WTC11 (cell line): ENCODE measurements at regions not wholly inside any gene's neighbourhood (a gene's known extent, or its start where the extent isn't known, plus 50 kb on each side); places are given as distances from the start of the nearest gene placed in this dataset.

Experiments
- ATAC-seq: fragments of 200-7000 bp; cut with Tn5 transposase; 2 replicates; pipeline ENCODE4 v1.10.0; 2021; ENCODE audit warnings: mild to moderate bottlenecking, moderate library complexity
- CTCF ChIA-PET: fragments of 300-600 bp; sonication (Branson Sonifier 250); formaldehyde crosslinking; loops from one replicate; lab custom pipeline; 2021; ENCODE audit warnings: antibody characterized with exemption; lab: Charles Lee
- POLR2A ChIA-PET: fragments of 350-600 bp; sonication (Branson Sonifier 250); formaldehyde crosslinking; loops from one replicate; lab custom pipeline; 2021; ENCODE audit warnings: antibody characterized with exemption; lab: Charles Lee
- DNase-seq: peaks from one replicate; pipeline ENCODE4 v3.0.0; 2021; ENCODE audit warnings: low spot score
- H3K27ac Mint-ChIP-seq: 2 replicates; pipeline ENCODE4 v1.8.0; 2021; ENCODE audit warnings: mixed read lengths
- H3K27me3 Mint-ChIP-seq: 2 replicates; pipeline ENCODE4 v1.8.0; 2021; ENCODE audit warnings: low read depth, mild to moderate bottlenecking, moderate library complexity, mixed read lengths
- H3K36me3 Mint-ChIP-seq: 2 replicates; pipeline ENCODE4 v1.8.0; 2021; ENCODE audit warnings: mixed read lengths
- H3K4me1 Mint-ChIP-seq: 2 replicates; pipeline ENCODE4 v1.8.0; 2022; ENCODE audit warnings: mixed read lengths
- H3K4me3 Mint-ChIP-seq: 2 replicates; pipeline ENCODE4 v1.8.0; 2021; ENCODE audit warnings: mild to moderate bottlenecking, moderate library complexity, mixed read lengths
- H3K9me3 Mint-ChIP-seq: 2 replicates; pipeline ENCODE4 v1.8.0; 2021; ENCODE audit warnings: mixed read lengths
- CREB1 ChIP-seq: sonication (generic); formaldehyde crosslinking; IDR thresholded peaks from 2 replicates; pipeline ENCODE4 v1.8.0; 2023; ENCODE audit warnings: mild to moderate bottlenecking, missing genetic modification reagents
- ELF4 ChIP-seq: sonication (generic); formaldehyde crosslinking; IDR thresholded peaks from 2 replicates; pipeline ENCODE4 v1.8.1; 2022; ENCODE audit warnings: low read depth, mild to moderate bottlenecking, moderate library complexity, missing genetic modification reagents
- ERG ChIP-seq: fragments of 250-450 bp; sonication (Bioruptor Pico); IDR thresholded peaks from 2 replicates; pipeline ENCODE4 v1.8.0; 2021; ENCODE audit warnings: mild to moderate bottlenecking
- FOXP1 ChIP-seq: sonication (generic); formaldehyde crosslinking; IDR thresholded peaks from 2 replicates; pipeline ENCODE4 v1.8.0; 2022; ENCODE audit warnings: missing genetic modification reagents, mild to moderate bottlenecking, moderate library complexity, borderline replicate concordance
- FOXP4 ChIP-seq: sonication (generic); formaldehyde crosslinking; IDR thresholded peaks from 2 replicates; pipeline ENCODE4 v1.8.0; 2022; ENCODE audit warnings: mild to moderate bottlenecking, missing genetic modification reagents
- GTF2I ChIP-seq: fragments of 250-450 bp; sonication (Bioruptor Pico); conservative IDR thresholded peaks from 2 replicates; pipeline ENCODE4 v1.4.0; 2021; ENCODE audit warnings: mild to moderate bottlenecking
- IRF2 ChIP-seq: sonication (generic); formaldehyde crosslinking; IDR thresholded peaks from 2 replicates; pipeline ENCODE4 v1.8.0; 2022; ENCODE audit warnings: low read depth, missing genetic modification reagents, borderline replicate concordance
- MYBL2 ChIP-seq: sonication (generic); formaldehyde crosslinking; IDR thresholded peaks from 2 replicates; pipeline ENCODE4 v1.8.1; 2023; ENCODE audit warnings: mild to moderate bottlenecking, moderate library complexity, missing genetic modification reagents
- NFE2L1 ChIP-seq: sonication (generic); formaldehyde crosslinking; IDR thresholded peaks from 2 replicates; pipeline ENCODE4 v1.8.1; 2023; ENCODE audit warnings: missing genetic modification reagents
- NR2C2 ChIP-seq: sonication (generic); formaldehyde crosslinking; IDR thresholded peaks from 2 replicates; pipeline ENCODE4 v1.8.0; 2022; ENCODE audit warnings: mild to moderate bottlenecking, missing genetic modification reagents
- SMAD3 ChIP-seq: sonication (generic); formaldehyde crosslinking; IDR thresholded peaks from 2 replicates; pipeline ENCODE4 v1.8.0; 2022; ENCODE audit warnings: missing genetic modification reagents, mild to moderate bottlenecking, borderline replicate concordance
- SOX15 ChIP-seq: fragments of 250-450 bp; sonication (Bioruptor Pico); IDR thresholded peaks from 2 replicates; pipeline ENCODE4 v1.9.0; 2021; ENCODE audit warnings: mild to moderate bottlenecking
- SP1 ChIP-seq: sonication (generic); formaldehyde crosslinking; conservative IDR thresholded peaks from 2 replicates; pipeline ENCODE4 v1.8.1; 2022; ENCODE audit warnings: missing genetic modification reagents
- USF2 ChIP-seq: sonication (generic); formaldehyde crosslinking; IDR thresholded peaks from 2 replicates; pipeline ENCODE4 v1.8.1; 2023; ENCODE audit warnings: mild to moderate bottlenecking, missing genetic modification reagents, moderate library complexity
- ZNF138 ChIP-seq: sonication (generic); formaldehyde crosslinking; conservative IDR thresholded peaks from 2 replicates; pipeline ENCODE4 v1.8.1; 2022; ENCODE audit warnings: mild to moderate bottlenecking, moderate library complexity, missing genetic modification reagents
- ZNF263 ChIP-seq: sonication (generic); formaldehyde crosslinking; IDR thresholded peaks from 2 replicates; pipeline ENCODE4 v1.8.1; 2022; ENCODE audit warnings: low read depth, mild to moderate bottlenecking, moderate library complexity, missing genetic modification reagents
- ZNF416 ChIP-seq: fragments of 250-450 bp; sonication (Bioruptor Pico); IDR thresholded peaks from 2 replicates; pipeline ENCODE4 v1.9.0; 2021; ENCODE audit warnings: mild to moderate bottlenecking, inconsistent platforms
- ZNF423 ChIP-seq: fragments of 250-450 bp; sonication (Bioruptor Pico); IDR thresholded peaks from 2 replicates; pipeline ENCODE4 v2.1.2; 2022; ENCODE audit warnings: mild to moderate bottlenecking, moderate library complexity
- TF ChIP-seq, protein P1 (sequence below): sonication (generic); formaldehyde crosslinking; IDR thresholded peaks from 2 replicates; pipeline ENCODE4 v1.8.1; 2022; ENCODE audit warnings: mild to moderate bottlenecking, moderate library complexity, missing genetic modification reagents
- TF ChIP-seq, protein P2 (sequence below): sonication (generic); formaldehyde crosslinking; IDR thresholded peaks from 2 replicates; pipeline ENCODE4 v1.8.0; 2022; ENCODE audit warnings: mild to moderate bottlenecking, missing genetic modification reagents
- TF ChIP-seq, protein P3 (sequence below): fragments of 250-450 bp; sonication (Bioruptor Pico); IDR thresholded peaks from 2 replicates; pipeline ENCODE4 v2.1.2; 2022; ENCODE audit warnings: mild to moderate bottlenecking, moderate library complexity
- TF ChIP-seq, protein P4 (sequence below): fragments of 250-450 bp; sonication (Bioruptor Pico); IDR thresholded peaks from 2 replicates; pipeline ENCODE4 v1.9.0; 2021; ENCODE audit warnings: mild to moderate bottlenecking
- TF ChIP-seq, protein P5 (sequence below): sonication (generic); formaldehyde crosslinking; IDR thresholded peaks from 2 replicates; pipeline ENCODE4 v1.8.1; 2022; ENCODE audit warnings: missing genetic modification reagents, borderline replicate concordance

GRCh38 chr10:3435671-3436070 lies 263.1 kb upstream of the PITRM1 start (continued):
- no peak for TF ChIP-seq NR2C2
- TF ChIP-seq ZNF138 (CRISPR knock-in tag) = no peak
- TF ChIP-seq ELF4 (CRISPR knock-in tag) = no peak
- TF ChIP-seq SOX15 (CRISPR knock-in tag) = no peak
- no peak for TF ChIP-seq NFE2L1 (CRISPR knock-in tag)
- no peak for TF ChIP-seq FOXP4 (CRISPR knock-in tag)
- no peak for TF ChIP-seq FOXP1 (CRISPR knock-in tag)
- TF ChIP-seq CREB1 (CRISPR knock-in tag) = no peak
- no peak for TF ChIP-seq SP1 (CRISPR knock-in tag)
- TF ChIP-seq, all 79 proteins: peak for 0

GRCh38 chr10:3433988-3434387 lies 261.4 kb upstream of the PITRM1 start:
- CTCF ChIA-PET = no interaction called here
- Mint-ChIP-seq H3K27ac (no peak overlapping the region), H3K9me3 (peaks cover 28% of the 10 kb centered on the region), H3K4me1 (peaks cover 12% of the 10 kb centered on the region), H3K4me3 (no peak overlapping the region), H3K36me3 (peaks cover 22% of the 10 kb centered on the region), H3K27me3 (no peaks in the 10 kb centered on the region)
- POLR2A ChIA-PET = no interaction called here
- DNase-seq (no peak), ATAC-seq (no peak)
- TF ChIP-seq, protein P1, sequence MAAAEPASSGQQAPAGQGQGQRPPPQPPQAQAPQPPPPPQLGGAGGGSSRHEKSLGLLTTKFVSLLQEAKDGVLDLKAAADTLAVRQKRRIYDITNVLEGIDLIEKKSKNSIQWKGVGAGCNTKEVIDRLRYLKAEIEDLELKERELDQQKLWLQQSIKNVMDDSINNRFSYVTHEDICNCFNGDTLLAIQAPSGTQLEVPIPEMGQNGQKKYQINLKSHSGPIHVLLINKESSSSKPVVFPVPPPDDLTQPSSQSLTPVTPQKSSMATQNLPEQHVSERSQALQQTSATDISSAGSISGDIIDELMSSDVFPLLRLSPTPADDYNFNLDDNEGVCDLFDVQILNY (CRISPR knock-in tag) = no peak
- TF ChIP-seq SMAD3 (CRISPR knock-in tag) = no peak
- TF ChIP-seq, protein P2, sequence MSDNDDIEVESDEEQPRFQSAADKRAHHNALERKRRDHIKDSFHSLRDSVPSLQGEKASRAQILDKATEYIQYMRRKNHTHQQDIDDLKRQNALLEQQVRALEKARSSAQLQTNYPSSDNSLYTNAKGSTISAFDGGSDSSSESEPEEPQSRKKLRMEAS = no peak
- no peak for TF ChIP-seq MYBL2
- no peak for TF ChIP-seq FOXP1 (CRISPR knock-in tag)
- TF ChIP-seq, protein P3, sequence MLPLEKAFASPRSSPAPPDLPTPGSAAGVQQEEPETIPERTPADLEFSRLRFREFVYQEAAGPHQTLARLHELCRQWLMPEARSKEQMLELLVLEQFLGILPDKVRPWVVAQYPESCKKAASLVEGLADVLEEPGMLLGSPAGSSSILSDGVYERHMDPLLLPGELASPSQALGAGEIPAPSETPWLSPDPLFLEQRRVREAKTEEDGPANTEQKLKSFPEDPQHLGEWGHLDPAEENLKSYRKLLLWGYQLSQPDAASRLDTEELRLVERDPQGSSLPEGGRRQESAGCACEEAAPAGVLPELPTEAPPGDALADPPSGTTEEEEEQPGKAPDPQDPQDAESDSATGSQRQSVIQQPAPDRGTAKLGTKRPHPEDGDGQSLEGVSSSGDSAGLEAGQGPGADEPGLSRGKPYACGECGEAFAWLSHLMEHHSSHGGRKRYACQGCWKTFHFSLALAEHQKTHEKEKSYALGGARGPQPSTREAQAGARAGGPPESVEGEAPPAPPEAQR = no peak
- TF ChIP-seq ERG (CRISPR knock-in tag) = no peak
- TF ChIP-seq, protein P4, sequence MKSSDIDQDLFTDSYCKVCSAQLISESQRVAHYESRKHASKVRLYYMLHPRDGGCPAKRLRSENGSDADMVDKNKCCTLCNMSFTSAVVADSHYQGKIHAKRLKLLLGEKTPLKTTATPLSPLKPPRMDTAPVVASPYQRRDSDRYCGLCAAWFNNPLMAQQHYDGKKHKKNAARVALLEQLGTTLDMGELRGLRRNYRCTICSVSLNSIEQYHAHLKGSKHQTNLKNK = no peak
- no peak for TF ChIP-seq ZNF416
- TF ChIP-seq NR2C2 = no peak
- no peak for TF ChIP-seq USF2 (CRISPR knock-in tag)
- no peak for TF ChIP-seq GTF2I
- no peak for TF ChIP-seq IRF2 (CRISPR knock-in tag)
- TF ChIP-seq ZNF263 = no peak
- no peak for TF ChIP-seq FOXP4 (CRISPR knock-in tag)
- TF ChIP-seq ZNF423 (CRISPR knock-in tag) = no peak
- TF ChIP-seq, protein P5, sequence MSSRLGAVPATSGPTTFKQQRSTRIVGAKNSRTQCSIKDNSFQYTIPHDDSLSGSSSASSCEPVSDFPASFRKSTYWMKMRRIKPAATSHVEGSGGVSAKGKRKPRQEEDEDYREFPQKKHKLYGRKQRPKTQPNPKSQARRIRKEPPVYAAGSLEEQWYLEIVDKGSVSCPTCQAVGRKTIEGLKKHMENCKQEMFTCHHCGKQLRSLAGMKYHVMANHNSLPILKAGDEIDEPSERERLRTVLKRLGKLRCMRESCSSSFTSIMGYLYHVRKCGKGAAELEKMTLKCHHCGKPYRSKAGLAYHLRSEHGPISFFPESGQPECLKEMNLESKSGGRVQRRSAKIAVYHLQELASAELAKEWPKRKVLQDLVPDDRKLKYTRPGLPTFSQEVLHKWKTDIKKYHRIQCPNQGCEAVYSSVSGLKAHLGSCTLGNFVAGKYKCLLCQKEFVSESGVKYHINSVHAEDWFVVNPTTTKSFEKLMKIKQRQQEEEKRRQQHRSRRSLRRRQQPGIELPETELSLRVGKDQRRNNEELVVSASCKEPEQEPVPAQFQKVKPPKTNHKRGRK (CRISPR knock-in tag) = no peak
